ENCODE measurements at regions not wholly inside any gene's neighbourhood (a gene's known extent, or its start where the extent isn't known, plus 50 kb on each side); places are given as distances from the start of the nearest gene placed in this dataset.

GRCh38 chr2:147569426-147569825 lies 275.4 kb upstream of the ACVR2A start:
- TF ChIP-seq CTCF (IDR thresholded peaks at IDR 0.05), result no peak
- TF ChIP-seq EZH2 (IDR thresholded peaks at IDR 0.05; ENCODE audit: borderline replicate concordance, insufficient read depth, low read depth, low read length, poor library complexity, severe bottlenecking), result no peak
